Epidermal melanocyte (primary cell): ENCODE measurements at regions not wholly inside any gene's neighbourhood (a gene's known extent, or its start where the extent isn't known, plus 50 kb on each side); places are given as distances from the start of the nearest gene placed in this dataset.
"Not testable (repeated sequence)": the region's sequence is repeated elsewhere in the genome, so short reads cannot be mapped to it uniquely, and the experiment has no call there.

ENCODE experiments used
- DNase-seq: peaks from one replicate; pipeline ENCODE4 v3.0.0; 2011; ENCODE audit warnings: low spot score; ENCODE audit not compliant: insufficient read length

DNA sequence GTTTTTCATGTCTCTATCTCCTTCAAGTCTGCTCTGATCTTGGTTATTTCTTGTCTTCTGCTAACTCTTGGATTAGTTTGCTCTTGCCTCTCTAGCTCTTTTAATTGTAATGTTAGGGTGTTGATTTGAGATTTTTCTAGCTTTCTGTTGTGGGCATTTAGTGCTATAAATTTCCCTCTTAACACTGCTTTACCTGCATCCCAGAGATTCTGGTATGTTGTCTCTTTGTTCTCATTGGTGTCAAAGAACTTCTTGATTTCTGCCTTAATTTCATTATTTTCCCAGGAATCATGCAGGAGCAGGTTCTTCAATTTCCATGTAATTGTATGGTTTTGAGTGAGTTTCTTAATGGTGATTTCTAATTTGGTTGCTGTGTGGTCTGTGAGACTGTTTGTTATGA, 128.5 kb upstream of the ZNF267 start:
- DNase-seq: not testable (repeated sequence)

DNA sequence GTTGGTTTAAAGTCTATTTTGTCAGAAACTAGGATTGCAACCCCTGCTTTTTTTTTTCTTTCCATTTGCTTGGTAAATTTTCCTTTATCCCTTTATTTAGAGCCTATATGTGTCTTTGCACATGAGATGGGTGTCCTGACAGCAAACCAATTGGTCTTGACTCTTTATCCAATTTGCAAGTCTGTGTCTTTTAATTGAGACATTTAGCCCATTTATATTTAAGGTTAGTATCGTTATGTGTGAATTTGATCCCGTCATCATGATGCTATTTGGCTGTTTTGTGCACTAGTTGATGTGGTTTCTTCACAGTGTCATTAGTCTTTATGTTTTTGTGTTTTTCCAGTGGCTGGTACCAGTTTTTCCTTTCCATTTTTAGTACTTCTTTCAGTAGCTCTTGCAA, 127.7 kb upstream of the ZNF267 start:
- DNase-seq: no peak

GRCh38 chr16:31754998-31755615, 118.5 kb upstream of the ZNF267 start:
- DNase-seq: no peak

GRCh38 chr16:31764103-31764502, 109.5 kb upstream of the ZNF267 start:
- DNase-seq: no peak

GRCh38 chr16:31767267-31767666, 106.3 kb upstream of the ZNF267 start:
- no peak for DNase-seq

- no peak for DNase-seq
Observed at GRCh38 chr16:31780342-31780741, 93.3 kb upstream of the ZNF267 start.

- DNase-seq: no peak
Observed at GRCh38 chr16:31785126-31785525, 88.5 kb upstream of the ZNF267 start.

GRCh38 chr16:31807086-31807485, 66.5 kb upstream of the ZNF267 start:
- no peak for DNase-seq

DNA sequence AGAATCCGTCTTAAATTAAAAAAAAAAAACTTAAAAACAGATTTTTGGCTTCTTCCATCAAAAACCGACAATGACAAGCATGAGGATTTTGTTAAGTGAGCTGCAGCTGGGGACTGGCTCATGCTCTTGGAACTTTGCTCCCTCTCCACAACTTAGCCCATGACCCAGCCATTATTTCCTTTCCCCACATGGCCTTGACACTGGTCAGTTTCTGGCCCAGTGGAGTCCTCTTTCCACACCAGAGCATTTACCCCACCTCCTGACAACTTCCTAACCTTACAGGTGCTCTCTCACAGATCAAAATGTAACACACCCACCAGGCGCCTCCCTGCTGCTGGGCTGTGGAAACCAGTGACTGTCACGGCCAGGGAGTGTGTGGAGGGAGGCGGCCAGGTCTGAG, 62.7 kb upstream of the ZNF267 start:
- no peak for DNase-seq

- not testable (repeated sequence) for DNase-seq
Observed at GRCh38 chr16:31816141-31816540, 57.5 kb upstream of the ZNF267 start.

DNA sequence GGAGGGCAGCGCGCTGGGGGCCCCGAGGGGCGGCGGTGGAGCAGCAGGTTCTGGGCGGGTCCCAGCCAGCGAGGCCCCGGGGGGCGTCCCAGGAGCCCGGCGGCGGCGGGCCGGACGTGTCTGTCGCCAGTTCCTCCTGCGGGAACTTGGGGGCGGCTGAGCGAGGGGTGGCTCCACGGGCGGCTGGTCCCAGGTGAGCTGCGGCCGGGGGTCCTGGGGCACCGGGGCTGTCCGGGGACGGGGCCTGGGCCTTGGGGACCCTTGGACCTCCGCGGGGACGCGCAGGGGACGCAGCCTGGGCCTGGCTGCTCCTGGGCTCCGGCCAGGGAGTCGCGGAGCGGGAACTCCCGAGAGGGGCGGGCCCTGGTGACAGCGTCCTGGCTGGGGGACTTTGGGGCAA, 54.2 kb upstream of the ZNF267 start:
- DNase-seq: no peak

DNA sequence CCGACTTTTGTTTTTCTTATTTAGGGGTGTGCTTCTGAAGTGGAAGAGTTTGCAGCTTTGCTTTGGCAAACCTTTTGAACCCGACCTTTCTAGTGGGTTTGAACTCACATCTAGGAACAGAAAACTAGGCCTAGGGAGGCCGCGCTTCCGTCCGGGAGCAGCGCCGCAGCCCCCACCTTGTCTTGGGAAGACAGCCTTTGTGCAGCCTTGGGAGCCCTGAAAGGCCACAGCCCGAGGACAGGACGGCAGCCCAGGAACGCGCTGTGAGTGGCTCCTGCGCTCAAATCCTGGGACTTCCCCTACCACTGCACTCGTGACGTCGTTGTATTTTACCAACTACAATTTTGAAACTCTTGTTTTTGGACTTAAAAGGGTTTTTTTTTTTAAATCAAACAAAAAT, 53.7 kb upstream of the ZNF267 start:
- no peak for DNase-seq
